Parathyroid adenoma (tissue), 2 donors: ENCODE measurements at regions not wholly inside any gene's neighbourhood (a gene's known extent, or its start where the extent isn't known, plus 50 kb on each side); places are given as distances from the start of the nearest gene placed in this dataset.

ENCODE experiments used
- H2AFZ ChIP-seq: fragments of 300-600 bp; sonication (generic); one replicate; pipeline ENCODE4 v1.7.0; 2017; ENCODE audit warnings: antibody characterized with exemption, mild to moderate bottlenecking
- H3K27ac ChIP-seq: fragments of 300-600 bp; sonication (generic); one replicate; pipeline ENCODE4 v1.7.0; 2017
- H3K27me3 ChIP-seq: fragments of 300-600 bp; sonication (generic); one replicate; pipeline ENCODE4 v1.7.0; 2017; ENCODE audit warnings: low read length; ENCODE audit not compliant: control insufficient read depth, insufficient read depth
- H3K36me3 ChIP-seq: fragments of 300-600 bp; sonication (generic); one replicate; pipeline ENCODE4 v1.7.0; 2017; ENCODE audit warnings: low read length; ENCODE audit not compliant: control insufficient read depth, insufficient read depth
- H3K4me1 ChIP-seq: fragments of 300-600 bp; sonication (generic); one replicate; pipeline ENCODE4 v1.7.0; 2017; ENCODE audit warnings: control low read depth
- H3K4me2 ChIP-seq: fragments of 300-600 bp; sonication (generic); one replicate; pipeline ENCODE4 v1.7.0; 2017; ENCODE audit warnings: low read length
- H3K4me3 ChIP-seq: fragments of 300-600 bp; sonication (generic); one replicate; pipeline ENCODE4 v1.7.0; 2017; ENCODE audit warnings: low read depth, low read length
- H3K79me2 ChIP-seq: fragments of 300-600 bp; sonication (generic); one replicate; pipeline ENCODE4 v1.7.0; 2017; ENCODE audit warnings: control low read depth
- H3K9ac ChIP-seq: fragments of 300-600 bp; sonication (generic); one replicate; pipeline ENCODE4 v1.7.0; 2017; ENCODE audit warnings: mild to moderate bottlenecking
- H3K9me3 ChIP-seq: fragments of 300-600 bp; sonication (generic); one replicate; pipeline ENCODE4 v1.7.0; 2017; ENCODE audit warnings: low read length; ENCODE audit not compliant: control insufficient read depth
- CTCF ChIP-seq: fragments of 300-600 bp; sonication (generic); IDR thresholded peaks from one replicate; pipeline ENCODE4 v1.7.0; 2017; ENCODE audit warnings: antibody characterized with exemption, mild to moderate bottlenecking
- donor health status: primary hyperparathyroidism.

- no peak overlapping the region for H2AFZ ChIP-seq
Observed at GRCh38 chr10:88042160-88043100, 179.0 kb downstream of the PTEN start.

GRCh38 chr10:88045096-88045495, 181.7 kb downstream of the PTEN start:
- Histone ChIP-seq H3K36me3 (no peaks in the 10 kb centered on the region), H3K4me3 (no peak overlapping the region), H3K79me2 (no peaks in the 10 kb centered on the region), H3K9me3 (no peaks in the 10 kb centered on the region), H3K27ac (no peak overlapping the region), H2AFZ (no peak overlapping the region), H3K27me3 (no peaks in the 10 kb centered on the region), H3K9ac (no peak overlapping the region), H3K4me1 (no peaks in the 10 kb centered on the region), H3K4me2 (no peak overlapping the region)
- no peak for TF ChIP-seq CTCF

More at GRCh38 chr10:88042160-88043100, 179.0 kb downstream of the PTEN start:
- Histone ChIP-seq H3K4me2 (no peak overlapping the region), H3K9ac (no peak overlapping the region), H3K27ac (no peak overlapping the region), H3K27me3 (no peaks in the 10 kb centered on the region), H3K4me3 (no peak overlapping the region), H3K79me2 (no peaks in the 10 kb centered on the region), H3K9me3 (no peaks in the 10 kb centered on the region), H3K36me3 (no peaks in the 10 kb centered on the region), H3K4me1 (no peaks in the 10 kb centered on the region)
- no peak for TF ChIP-seq CTCF

- H3K4me3 ChIP-seq, result no peak overlapping the region
- no peaks in the 10 kb centered on the region for H3K36me3 ChIP-seq
- H3K79me2 ChIP-seq, result no peaks in the 10 kb centered on the region
- no peaks in the 10 kb centered on the region for H3K27me3 ChIP-seq
- H3K9ac ChIP-seq, result no peak overlapping the region
- no peak overlapping the region for H3K27ac ChIP-seq
- H2AFZ ChIP-seq, result no peak overlapping the region
- no peaks in the 10 kb centered on the region for H3K9me3 ChIP-seq
- TF ChIP-seq CTCF, result no peak
- no peak overlapping the region for H3K4me2 ChIP-seq
- no peaks in the 10 kb centered on the region for H3K4me1 ChIP-seq
Observed at GRCh38 chr10:88045656-88046415, 182.4 kb downstream of the PTEN start.

- Histone ChIP-seq H3K27me3 (no peaks in the 10 kb centered on the region), H3K9me3 (no peaks in the 10 kb centered on the region), H3K4me1 (no peaks in the 10 kb centered on the region), H3K4me2 (no peak overlapping the region), H3K4me3 (no peak overlapping the region), H2AFZ (no peak overlapping the region), H3K36me3 (no peaks in the 10 kb centered on the region), H3K9ac (no peak overlapping the region), H3K79me2 (no peaks in the 10 kb centered on the region), H3K27ac (no peak overlapping the region)
- no peak for TF ChIP-seq CTCF
Observed at GRCh38 chr10:88047579-88047978, 184.2 kb downstream of the PTEN start.
